ENCODE measurements at regions not wholly inside any gene's neighbourhood (a gene's known extent, or its start where the extent isn't known, plus 50 kb on each side); places are given as distances from the start of the nearest gene placed in this dataset.

GRCh38 chr7:121447243-121447910, 51.3 kb upstream of the FAM3C start:
- no peak for DNase-seq

- no peak for DNase-seq
These were observed 50.4 kb upstream of the FAM3C start for GRCh38 chr7:121446526-121446925.

Measured in NCI-H2171 treated with DMSO at 0.1 percent for 48 hours (cell line).